Glutamatergic neuron (in vitro differentiated cells): ENCODE measurements at regions not wholly inside any gene's neighbourhood (a gene's known extent, or its start where the extent isn't known, plus 50 kb on each side); places are given as distances from the start of the nearest gene placed in this dataset.

Experiments
- DNase-seq: peaks from one replicate; pipeline ENCODE4 v3.0.0; 2022
- H3K27ac Mint-ChIP-seq: one replicate; pipeline ENCODE4 v1.8.0; 2020; ENCODE audit warnings: mild to moderate bottlenecking, mixed read lengths, inconsistent platforms; ENCODE audit not compliant: unreplicated experiment
- H3K27me3 Mint-ChIP-seq: one replicate; pipeline ENCODE4 v1.8.0; 2020; ENCODE audit warnings: mild to moderate bottlenecking, moderate library complexity, mixed read lengths, inconsistent platforms; ENCODE audit not compliant: unreplicated experiment
- H3K36me3 Mint-ChIP-seq: one replicate; pipeline ENCODE4 v1.8.0; 2020; ENCODE audit warnings: mild to moderate bottlenecking, mixed read lengths, inconsistent platforms; ENCODE audit not compliant: unreplicated experiment
- H3K4me1 Mint-ChIP-seq: one replicate; pipeline ENCODE4 v1.8.0; 2020; ENCODE audit warnings: mild to moderate bottlenecking, low read depth, mixed read lengths, inconsistent platforms; ENCODE audit not compliant: unreplicated experiment
- H3K4me3 Mint-ChIP-seq: one replicate; pipeline ENCODE4 v1.8.0; 2020; ENCODE audit warnings: mild to moderate bottlenecking, mixed read lengths, inconsistent platforms; ENCODE audit not compliant: unreplicated experiment
- H3K9me3 Mint-ChIP-seq: one replicate; pipeline ENCODE4 v1.8.0; 2020; ENCODE audit warnings: mild to moderate bottlenecking, moderate library complexity, mixed read lengths, inconsistent platforms; ENCODE audit not compliant: unreplicated experiment
- CTCF ChIP-seq: fragments of 200-600 bp; sonication (generic); IDR thresholded peaks from one replicate; pipeline ENCODE4 v1.5.0; 2021; ENCODE audit not compliant: partially characterized antibody, unreplicated experiment

GRCh38 chr11:106212081-106212480, 134.6 kb downstream of the AASDHPPT start:
- no peak overlapping the region for H3K4me3 Mint-ChIP-seq
- H3K4me1 Mint-ChIP-seq = no peaks in the 10 kb centered on the region
- DNase-seq = no peak
- H3K9me3 Mint-ChIP-seq = no peaks in the 10 kb centered on the region
- no peaks in the 10 kb centered on the region for H3K27me3 Mint-ChIP-seq
- no peak for TF ChIP-seq CTCF
- H3K36me3 Mint-ChIP-seq = no peaks in the 10 kb centered on the region
- no peak overlapping the region for H3K27ac Mint-ChIP-seq

- DNase-seq = no peak
Observed at GRCh38 chr11:106216281-106216680, 138.8 kb downstream of the AASDHPPT start.

DNA sequence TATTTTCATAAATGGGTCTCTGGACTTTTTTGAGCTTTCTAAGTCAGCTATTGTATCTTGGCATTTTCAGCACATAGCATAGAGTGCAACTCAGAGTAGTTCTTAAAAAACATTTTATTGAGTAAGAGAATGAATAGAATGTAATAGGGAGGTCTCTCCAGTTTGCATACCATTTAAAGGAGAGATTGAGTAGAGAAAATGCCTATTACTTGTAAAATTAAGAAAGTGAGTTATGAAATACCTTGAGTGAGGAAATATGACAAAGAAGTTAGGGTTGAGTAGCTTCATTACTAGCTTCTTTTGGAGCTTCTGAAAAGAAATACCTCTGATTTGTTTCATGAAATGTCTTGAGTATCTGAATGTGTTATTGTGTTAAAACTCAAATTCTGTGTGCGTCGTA, 140.0 kb downstream of the AASDHPPT start:
- no peaks in the 10 kb centered on the region for H3K27me3 Mint-ChIP-seq
- H3K27ac Mint-ChIP-seq = no peak overlapping the region
- H3K9me3 Mint-ChIP-seq = no peaks in the 10 kb centered on the region
- H3K36me3 Mint-ChIP-seq = no peaks in the 10 kb centered on the region
- no peak for TF ChIP-seq CTCF
- no peak overlapping the region for H3K4me3 Mint-ChIP-seq
- no peak for DNase-seq
- peaks cover 2% of the 10 kb centered on the region for H3K4me1 Mint-ChIP-seq

More at GRCh38 chr11:106216281-106216680, 138.8 kb downstream of the AASDHPPT start:
- H3K27ac Mint-ChIP-seq = no peak overlapping the region
- no peaks in the 10 kb centered on the region for H3K9me3 Mint-ChIP-seq
- peaks cover 2% of the 10 kb centered on the region for H3K4me1 Mint-ChIP-seq
- no peaks in the 10 kb centered on the region for H3K27me3 Mint-ChIP-seq
- H3K36me3 Mint-ChIP-seq = no peaks in the 10 kb centered on the region
- no peak overlapping the region for H3K4me3 Mint-ChIP-seq
- TF ChIP-seq CTCF = no peak

DNA sequence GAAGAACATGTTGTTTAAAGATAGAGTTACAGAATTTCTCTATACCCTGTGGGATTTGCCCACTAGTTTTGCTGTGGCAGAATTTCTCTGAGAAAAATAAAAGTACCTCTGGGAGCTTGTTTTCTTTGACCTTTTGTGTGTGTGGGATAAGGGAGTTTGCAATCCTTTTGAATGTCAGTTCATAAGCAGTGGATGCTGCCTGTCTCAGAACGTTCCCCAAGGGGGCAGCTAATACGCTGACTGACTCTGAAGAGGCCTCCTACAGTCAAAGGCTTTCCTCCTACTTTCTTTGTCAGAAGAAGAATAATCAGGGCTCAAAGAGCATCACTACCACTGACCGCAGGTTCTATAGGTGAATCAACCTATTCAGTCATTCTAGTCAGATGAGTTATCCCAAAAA, 140.6 kb downstream of the AASDHPPT start:
- Mint-ChIP-seq H3K4me3 (no peak overlapping the region), H3K36me3 (no peaks in the 10 kb centered on the region), H3K9me3 (no peaks in the 10 kb centered on the region), H3K27ac (no peak overlapping the region), H3K4me1 (peaks cover 2% of the 10 kb centered on the region), H3K27me3 (no peaks in the 10 kb centered on the region)
- TF ChIP-seq CTCF = no peak
- peak; percentile 18 for DNase-seq

DNA sequence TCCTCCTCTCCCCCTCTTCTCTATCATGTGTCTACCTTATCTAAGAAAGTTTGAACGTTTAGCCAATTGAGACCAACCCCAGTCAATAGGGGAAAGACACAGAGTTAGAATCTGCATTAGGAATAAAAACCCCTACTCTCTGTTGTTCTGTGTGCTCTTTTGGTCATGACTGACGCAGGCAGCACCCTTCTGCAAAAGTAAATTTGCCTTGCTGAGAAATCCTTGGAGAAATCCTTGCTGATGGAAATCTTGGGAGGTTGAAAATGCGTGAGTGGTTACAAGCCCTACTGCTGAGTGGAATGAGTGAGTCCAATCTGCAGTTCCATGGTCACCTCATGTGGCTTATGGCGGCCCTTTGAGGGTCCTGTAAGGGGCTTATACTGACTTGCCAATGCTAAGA, 145.2 kb downstream of the AASDHPPT start:
- no peak overlapping the region for H3K27ac Mint-ChIP-seq
- no peak for DNase-seq
- H3K4me3 Mint-ChIP-seq = no peak overlapping the region
- peaks cover 2% of the 10 kb centered on the region for H3K4me1 Mint-ChIP-seq
- no peaks in the 10 kb centered on the region for H3K27me3 Mint-ChIP-seq
- H3K36me3 Mint-ChIP-seq = no peaks in the 10 kb centered on the region
- H3K9me3 Mint-ChIP-seq = peaks cover 2% of the 10 kb centered on the region
- no peak for TF ChIP-seq CTCF
